ENCODE measurements at regions not wholly inside any gene's neighbourhood (a gene's known extent, or its start where the extent isn't known, plus 50 kb on each side); places are given as distances from the start of the nearest gene placed in this dataset.

DNA sequence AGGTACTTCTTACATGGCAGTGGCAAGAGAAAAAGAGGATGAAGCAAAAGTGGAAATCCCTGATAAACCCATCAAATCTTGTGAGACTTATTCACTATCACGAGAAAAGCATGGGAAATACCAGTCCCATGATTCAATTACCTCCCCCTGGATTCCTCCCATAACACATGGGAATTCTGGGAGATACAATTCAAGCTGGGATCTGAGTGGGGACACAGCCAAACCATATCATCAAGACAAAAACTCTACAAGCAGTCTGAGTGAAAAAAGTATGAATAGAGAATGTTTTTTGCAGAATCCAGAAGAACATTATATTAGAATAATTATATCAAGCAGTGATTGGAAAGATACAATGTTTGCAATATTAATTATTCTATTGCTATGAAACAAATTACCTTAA, 893.7 kb downstream of the FAM181B start:
- H3K36me3 Mint-ChIP-seq (ENCODE audit: low read depth), result no peaks in the 10 kb centered on the region
- H3K4me3 Mint-ChIP-seq, result no peak overlapping the region
- peaks cover 8% of the 10 kb centered on the region for H3K4me1 Mint-ChIP-seq
- Histone ChIP-seq H3K4me3 (ENCODE audit: low read length) (no peak overlapping the region), H3K4me1 (ENCODE audit: control insufficient read depth, insufficient read depth, low read length) (no peaks in the 10 kb centered on the region), H3K27ac (ENCODE audit: low read depth, low read length) (no peak overlapping the region), H3K9me3 (ENCODE audit: control insufficient read depth, low read length) (no peaks in the 10 kb centered on the region), H3K36me3 (ENCODE audit: control insufficient read depth, insufficient read depth, low read length) (no peaks in the 10 kb centered on the region), H3K9ac (ENCODE audit: extremely low read depth, low read length, poor library complexity, severe bottlenecking) (no peak overlapping the region), H3K27me3 (ENCODE audit: control insufficient read depth, insufficient read depth, low read length, poor library complexity, severe bottlenecking) (no peaks in the 10 kb centered on the region)
- no peaks in the 10 kb centered on the region for H3K9me3 Mint-ChIP-seq
- H3K27me3 Mint-ChIP-seq (ENCODE audit: insufficient read depth), result no peaks in the 10 kb centered on the region
- TF ChIP-seq, protein P1, sequence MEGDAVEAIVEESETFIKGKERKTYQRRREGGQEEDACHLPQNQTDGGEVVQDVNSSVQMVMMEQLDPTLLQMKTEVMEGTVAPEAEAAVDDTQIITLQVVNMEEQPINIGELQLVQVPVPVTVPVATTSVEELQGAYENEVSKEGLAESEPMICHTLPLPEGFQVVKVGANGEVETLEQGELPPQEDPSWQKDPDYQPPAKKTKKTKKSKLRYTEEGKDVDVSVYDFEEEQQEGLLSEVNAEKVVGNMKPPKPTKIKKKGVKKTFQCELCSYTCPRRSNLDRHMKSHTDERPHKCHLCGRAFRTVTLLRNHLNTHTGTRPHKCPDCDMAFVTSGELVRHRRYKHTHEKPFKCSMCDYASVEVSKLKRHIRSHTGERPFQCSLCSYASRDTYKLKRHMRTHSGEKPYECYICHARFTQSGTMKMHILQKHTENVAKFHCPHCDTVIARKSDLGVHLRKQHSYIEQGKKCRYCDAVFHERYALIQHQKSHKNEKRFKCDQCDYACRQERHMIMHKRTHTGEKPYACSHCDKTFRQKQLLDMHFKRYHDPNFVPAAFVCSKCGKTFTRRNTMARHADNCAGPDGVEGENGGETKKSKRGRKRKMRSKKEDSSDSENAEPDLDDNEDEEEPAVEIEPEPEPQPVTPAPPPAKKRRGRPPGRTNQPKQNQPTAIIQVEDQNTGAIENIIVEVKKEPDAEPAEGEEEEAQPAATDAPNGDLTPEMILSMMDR (conservative IDR thresholded peaks at IDR 0.05), result no peak
- no peak for DNase-seq
- 81% methylated on average over 1 of the region's 1 CpG; no CpG with 5 or more reads in 1 of the 2 experiments for WGBS, 2 experiments (ENCODE audit: insufficient coverage in 1 of 2, insufficient read length in 1 of 2)
- H3K27ac Mint-ChIP-seq, result no peak overlapping the region

DNA sequence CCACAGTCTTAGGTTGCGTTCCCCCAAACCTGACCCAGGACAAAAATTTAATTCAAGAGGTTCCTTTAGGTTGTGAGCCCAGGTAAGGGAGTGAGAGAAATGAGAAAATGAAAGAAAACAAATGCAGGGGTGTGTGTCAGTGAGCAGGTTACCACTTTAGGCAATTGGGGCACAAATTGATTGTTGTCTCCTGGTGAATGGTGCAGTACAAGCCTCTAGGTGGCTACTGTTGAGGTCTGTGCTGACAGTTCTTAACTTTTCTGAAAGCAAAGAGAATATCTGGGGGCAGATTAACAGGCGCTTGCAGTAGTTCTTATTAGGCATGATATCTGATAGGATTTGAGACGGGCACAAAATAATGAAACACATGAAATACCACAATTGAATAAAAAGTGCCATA, 894.6 kb downstream of the FAM181B start:
- Mint-ChIP-seq H3K4me1 (peaks cover 8% of the 10 kb centered on the region), H3K27me3 (ENCODE audit: insufficient read depth) (no peaks in the 10 kb centered on the region), H3K4me3 (no peak overlapping the region), H3K27ac (no peak overlapping the region), H3K36me3 (ENCODE audit: low read depth) (no peaks in the 10 kb centered on the region), H3K9me3 (peaks cover 4% of the 10 kb centered on the region)
- H3K27me3 ChIP-seq (ENCODE audit: control insufficient read depth, insufficient read depth, low read length, poor library complexity, severe bottlenecking), result no peaks in the 10 kb centered on the region
- no peak overlapping the region for H3K4me3 ChIP-seq (ENCODE audit: low read length)
- TF ChIP-seq, protein P1 (conservative IDR thresholded peaks at IDR 0.05), result peak; percentile 56
- H3K9ac ChIP-seq (ENCODE audit: extremely low read depth, low read length, poor library complexity, severe bottlenecking), result no peak overlapping the region
- no peaks in the 10 kb centered on the region for H3K4me1 ChIP-seq (ENCODE audit: control insufficient read depth, insufficient read depth, low read length)
- H3K36me3 ChIP-seq (ENCODE audit: control insufficient read depth, insufficient read depth, low read length), result no peaks in the 10 kb centered on the region
- no peak for DNase-seq
- no peak overlapping the region for H3K27ac ChIP-seq (ENCODE audit: low read depth, low read length)
- no peaks in the 10 kb centered on the region for H3K9me3 ChIP-seq (ENCODE audit: control insufficient read depth, low read length)
- WGBS, 2 experiments (ENCODE audit: insufficient coverage in 1 of 2, insufficient read length in 1 of 2), result 97 to 100% methylated on average over 1 to 3 of the region's 3 CpGs

DNA sequence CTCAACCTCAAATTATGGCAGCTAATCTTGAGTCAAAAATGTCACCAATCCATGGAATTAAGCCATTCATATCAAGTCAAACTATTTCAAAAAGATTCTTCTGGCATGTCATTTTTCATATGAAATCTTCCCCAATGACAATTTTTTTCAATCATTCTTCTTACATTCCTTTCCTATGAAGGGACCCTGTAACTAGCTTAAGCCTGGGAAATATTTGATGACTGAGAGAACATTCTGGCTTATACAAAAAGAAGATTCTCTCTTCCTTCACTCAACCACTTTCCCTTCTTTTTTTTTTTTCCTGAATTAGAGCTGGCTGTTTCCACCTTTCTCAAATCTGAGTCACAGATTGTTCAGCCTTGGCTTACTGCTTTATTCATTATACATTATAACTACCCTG, 903.7 kb downstream of the FAM181B start:
- H3K27ac Mint-ChIP-seq, result no peak overlapping the region

More for the DNA sequence above, 903.7 kb downstream of the FAM181B start:
- H3K27me3 Mint-ChIP-seq (ENCODE audit: insufficient read depth), result no peaks in the 10 kb centered on the region
- Histone ChIP-seq H3K9ac (ENCODE audit: extremely low read depth, low read length, poor library complexity, severe bottlenecking) (no peak overlapping the region), H3K4me1 (ENCODE audit: control insufficient read depth, insufficient read depth, low read length) (no peaks in the 10 kb centered on the region), H3K27me3 (ENCODE audit: control insufficient read depth, insufficient read depth, low read length, poor library complexity, severe bottlenecking) (no peaks in the 10 kb centered on the region), H3K4me3 (ENCODE audit: low read length) (no peak overlapping the region), H3K9me3 (ENCODE audit: control insufficient read depth, low read length) (peaks cover 6% of the 10 kb centered on the region), H3K36me3 (ENCODE audit: control insufficient read depth, insufficient read depth, low read length) (no peaks in the 10 kb centered on the region), H3K27ac (ENCODE audit: low read depth, low read length) (no peak overlapping the region)
- H3K9me3 Mint-ChIP-seq, result peaks cover 28% of the 10 kb centered on the region
- peaks cover 6% of the 10 kb centered on the region for H3K4me1 Mint-ChIP-seq
- TF ChIP-seq, protein P1 (conservative IDR thresholded peaks at IDR 0.05), result no peak
- H3K4me3 Mint-ChIP-seq, result no peak overlapping the region
- DNase-seq, result no peak
- H3K36me3 Mint-ChIP-seq (ENCODE audit: low read depth), result no peaks in the 10 kb centered on the region

Data from endodermal cell (in vitro differentiated cells).